HUES48 (cell line): ENCODE measurements at regions not wholly inside any gene's neighbourhood (a gene's known extent, or its start where the extent isn't known, plus 50 kb on each side); places are given as distances from the start of the nearest gene placed in this dataset.

ENCODE experiments used
- H3K27ac ChIP-seq: one replicate; pipeline ENCODE4 v1.7.0; 2013; ENCODE audit warnings: low read depth, low read length, inconsistent platforms
- H3K27me3 ChIP-seq: 2 replicates; pipeline ENCODE4 v1.6.1; 2013; ENCODE audit warnings: mild to moderate bottlenecking, low read length; ENCODE audit not compliant: control insufficient read depth, insufficient read depth
- H3K36me3 ChIP-seq: 2 replicates; pipeline ENCODE4 v1.6.1; 2013; ENCODE audit warnings: low read length; ENCODE audit not compliant: control insufficient read depth, insufficient read depth
- H3K4me1 ChIP-seq: 2 replicates; pipeline ENCODE4 v1.6.1; 2013; ENCODE audit warnings: mild to moderate bottlenecking, low read length; ENCODE audit not compliant: control insufficient read depth, insufficient read depth
- H3K4me3 ChIP-seq: 2 replicates; pipeline ENCODE4 v1.5.1; 2013; ENCODE audit warnings: mild to moderate bottlenecking, low read depth, low read length
- H3K9ac ChIP-seq: 2 replicates; pipeline ENCODE4 v1.6.1; 2013; ENCODE audit warnings: mild to moderate bottlenecking, low read depth, low read length, moderate library complexity
- H3K9me3 ChIP-seq: 2 replicates; pipeline ENCODE4 v1.6.1; 2013; ENCODE audit warnings: low read length; ENCODE audit not compliant: control insufficient read depth, insufficient read depth

DNA sequence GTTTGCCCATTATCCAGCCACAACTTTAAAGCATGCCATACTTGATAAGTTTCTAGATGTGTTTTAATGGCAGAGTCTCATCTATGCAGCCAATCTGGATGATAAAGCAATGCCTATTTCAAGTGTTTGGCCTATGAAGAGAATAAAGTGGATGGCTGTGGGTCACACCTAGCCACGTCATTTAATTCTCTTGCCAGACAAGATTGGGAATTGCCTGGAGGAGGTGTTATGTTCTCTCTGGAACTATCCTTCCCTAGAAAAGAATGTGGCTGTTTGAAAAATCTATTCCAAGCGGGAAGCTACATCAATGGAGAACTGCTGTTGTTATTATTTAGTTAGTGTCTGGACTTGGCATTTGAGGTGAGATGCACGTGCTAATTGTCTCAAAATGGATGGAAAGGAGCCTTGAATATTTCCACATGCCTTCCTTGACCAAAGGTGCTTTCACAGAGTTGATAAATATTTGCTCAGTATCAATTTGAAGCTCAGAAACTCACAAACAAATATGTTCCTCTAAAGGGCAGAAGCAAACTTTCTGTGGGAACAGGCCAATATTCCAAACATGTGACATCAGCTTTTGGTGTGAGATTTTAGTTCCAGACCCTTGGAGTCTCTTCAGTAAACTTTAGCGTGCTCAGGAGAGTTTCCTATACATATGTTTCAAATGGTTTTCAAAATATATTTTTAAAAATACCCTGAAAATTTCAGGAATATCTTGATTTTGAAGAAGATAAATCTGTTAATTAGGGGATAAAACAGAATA is 510.6 kb upstream of the SGO1 start:
- Histone ChIP-seq H3K4me1 (0 out of 2 replicates have a peak, but pooled peaks cover 3% of the 10 kb centered on the region), H3K9me3 (no peaks in the 10 kb centered on the region), H3K27ac (no peak overlapping the region), H3K9ac (no peak overlapping the region), H3K4me3 (no peak overlapping the region), H3K27me3 (no peaks in the 10 kb centered on the region), H3K36me3 (no peaks in the 10 kb centered on the region)

DNA sequence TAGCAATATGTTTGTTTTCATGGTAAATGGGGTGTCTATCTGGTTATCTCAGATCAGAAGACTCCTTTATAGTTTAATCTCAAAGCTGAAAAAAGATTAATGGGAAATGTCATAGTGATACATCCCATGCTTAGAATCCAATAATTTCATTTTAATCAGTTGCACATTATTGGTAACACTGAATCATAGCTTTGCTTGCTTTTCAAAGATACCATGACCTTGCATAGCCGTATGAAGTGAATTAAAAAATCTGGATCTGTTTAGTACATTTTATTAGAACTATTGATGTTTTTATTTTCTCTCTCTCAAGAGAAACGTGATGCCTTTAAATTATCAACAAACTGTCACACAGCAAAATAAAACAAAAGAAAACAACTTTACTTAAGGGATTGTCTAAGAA is 506.7 kb upstream of the SGO1 start:
- Histone ChIP-seq H3K4me3 (no peak overlapping the region), H3K9ac (no peak overlapping the region), H3K9me3 (no peaks in the 10 kb centered on the region; the same call in 1 of the 2 replicates), H3K4me1 (no peaks in the 10 kb centered on the region), H3K27ac (no peak overlapping the region), H3K36me3 (no peaks in the 10 kb centered on the region), H3K27me3 (no peaks in the 10 kb centered on the region)

DNA sequence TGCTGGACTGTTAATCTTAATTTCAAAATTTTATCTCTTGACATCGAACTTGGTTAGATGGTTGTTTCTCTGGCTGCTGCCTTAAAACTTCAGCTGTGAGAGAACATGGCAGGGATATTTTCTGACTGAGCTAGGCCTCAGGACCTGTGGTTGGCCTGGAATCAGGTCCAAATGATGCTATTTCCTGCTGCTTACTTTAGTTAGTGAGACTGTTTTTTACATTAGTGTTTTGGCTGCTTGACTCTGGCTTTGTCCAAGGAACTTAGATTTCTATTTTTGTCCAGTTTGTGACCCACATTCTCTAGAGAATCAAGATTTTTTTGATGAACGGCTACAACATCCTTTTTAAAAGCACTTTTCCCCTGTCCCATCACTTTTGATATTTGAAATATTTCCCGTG is 497.9 kb upstream of the SGO1 start:
- Histone ChIP-seq H3K4me1 (peaks cover 15% of the 10 kb centered on the region; the same call in 1 of the 2 replicates), H3K36me3 (no peaks in the 10 kb centered on the region), H3K27me3 (no peaks in the 10 kb centered on the region), H3K27ac (no peak overlapping the region), H3K9me3 (no peaks in the 10 kb centered on the region; the same call in 1 of the 2 replicates), H3K9ac (no peak overlapping the region), H3K4me3 (no peak overlapping the region)

DNA sequence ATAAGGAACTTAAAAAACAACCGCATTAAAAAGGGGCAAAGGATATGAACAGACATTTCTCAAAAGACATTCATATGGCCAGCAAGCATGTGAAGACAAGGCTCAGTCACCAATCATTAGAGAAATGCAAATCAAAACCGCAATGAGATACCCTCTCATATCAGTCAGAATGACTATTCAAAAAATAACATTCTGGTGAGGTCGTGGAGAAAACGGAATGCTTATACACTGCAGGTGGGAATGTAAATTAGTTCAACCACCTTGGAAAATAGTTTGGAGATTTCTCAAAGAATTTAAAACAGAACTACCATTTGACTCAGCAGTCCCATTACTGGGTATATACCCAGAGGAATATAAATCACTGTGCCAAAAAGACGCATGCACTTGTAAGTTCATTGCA is 496.6 kb upstream of the SGO1 start:
- no peaks in the 10 kb centered on the region for H3K9me3 ChIP-seq
- H3K9ac ChIP-seq: no peak overlapping the region
- H3K4me1 ChIP-seq: peaks cover 15% of the 10 kb centered on the region; the same call in 1 of the 2 replicates
- H3K27ac ChIP-seq: peak overlapping the region; percentile 25
- no peaks in the 10 kb centered on the region for H3K36me3 ChIP-seq
- H3K27me3 ChIP-seq: no peaks in the 10 kb centered on the region
- no peak overlapping the region for H3K4me3 ChIP-seq

DNA sequence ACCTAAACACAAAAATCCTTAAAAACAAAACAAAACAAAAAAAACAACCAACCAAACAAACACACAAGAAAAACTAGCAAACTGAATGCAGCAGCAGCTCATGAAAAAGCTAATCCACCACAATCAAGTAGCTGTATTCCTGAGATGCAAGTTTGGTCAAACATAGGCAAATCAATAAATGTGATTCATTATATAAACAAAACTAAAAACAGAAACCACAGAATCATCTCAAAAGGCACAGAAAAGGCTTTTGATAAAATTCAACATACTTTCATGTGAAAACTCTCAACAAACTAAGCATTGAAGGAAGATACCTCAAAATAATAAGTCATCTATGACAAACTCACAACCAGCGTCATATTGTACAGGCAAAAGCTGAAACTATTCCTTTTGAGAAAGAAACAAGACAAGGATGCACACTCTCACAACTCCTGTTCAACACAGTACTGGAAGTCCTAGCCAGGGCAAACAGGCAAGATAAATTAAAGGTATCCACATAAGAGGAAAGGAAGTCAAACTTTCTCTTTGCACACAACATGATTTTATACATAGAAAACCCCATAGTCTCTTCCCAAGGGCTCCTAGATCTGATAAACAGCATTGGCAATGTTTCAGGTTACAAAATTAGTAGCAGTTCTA is 495.1 kb upstream of the SGO1 start:
- no peaks in the 10 kb centered on the region for H3K27me3 ChIP-seq
- no peak overlapping the region for H3K4me3 ChIP-seq
- H3K4me1 ChIP-seq: peaks cover 15% of the 10 kb centered on the region; the same call in 1 of the 2 replicates
- no peak overlapping the region for H3K27ac ChIP-seq
- H3K36me3 ChIP-seq: no peaks in the 10 kb centered on the region
- H3K9me3 ChIP-seq: no peaks in the 10 kb centered on the region
- H3K9ac ChIP-seq: no peak overlapping the region

DNA sequence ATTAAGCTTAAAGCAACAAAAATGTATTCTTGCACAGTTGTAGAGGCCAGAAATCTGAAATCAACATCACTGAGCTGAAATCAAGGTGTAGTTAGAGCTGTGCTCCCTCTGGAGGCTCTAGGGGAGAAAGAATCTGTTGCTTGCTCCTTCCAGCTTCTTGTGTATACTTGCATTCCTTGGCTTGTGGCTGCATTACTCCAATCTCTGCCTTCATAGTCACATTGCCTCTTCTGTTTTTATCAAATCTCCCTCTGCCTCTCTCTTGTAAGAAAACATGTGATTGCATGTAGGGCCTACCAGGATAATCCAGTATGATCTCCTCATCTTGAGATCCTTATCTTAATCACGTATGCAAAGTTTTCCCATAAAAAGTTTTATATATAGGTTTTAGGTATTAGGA is 487.9 kb upstream of the SGO1 start:
- Histone ChIP-seq H3K4me3 (no peak overlapping the region), H3K9ac (no peak overlapping the region), H3K36me3 (no peaks in the 10 kb centered on the region), H3K27ac (no peak overlapping the region), H3K27me3 (no peaks in the 10 kb centered on the region), H3K4me1 (no peaks in the 10 kb centered on the region), H3K9me3 (peaks cover 7% of the 10 kb centered on the region; the same call in 1 of the 2 replicates)

DNA sequence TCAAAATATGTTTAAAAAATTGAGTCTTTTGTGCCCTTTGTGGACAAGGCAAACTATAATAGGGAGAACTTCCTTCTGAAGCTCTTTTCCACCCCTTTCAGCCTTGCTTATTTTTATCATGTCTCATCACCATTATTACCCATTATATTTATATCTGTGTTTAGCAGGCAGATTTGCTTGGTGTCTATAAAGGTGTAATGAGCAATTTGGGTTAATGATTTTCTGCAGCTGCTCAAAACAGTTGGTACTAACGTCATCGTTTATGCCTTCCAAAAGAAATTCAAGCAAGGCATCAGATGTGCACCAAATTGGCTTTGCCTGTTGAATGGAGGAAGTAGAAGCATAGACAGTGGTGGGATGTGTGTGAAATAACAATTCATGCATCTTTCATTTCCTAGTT is 483.7 kb upstream of the SGO1 start:
- H3K36me3 ChIP-seq: no peaks in the 10 kb centered on the region
- H3K9me3 ChIP-seq: peaks cover 7% of the 10 kb centered on the region; the same call in 1 of the 2 replicates
- no peaks in the 10 kb centered on the region for H3K4me1 ChIP-seq
- H3K27me3 ChIP-seq: no peaks in the 10 kb centered on the region
- no peak overlapping the region for H3K27ac ChIP-seq
- no peak overlapping the region for H3K4me3 ChIP-seq
- no peak overlapping the region for H3K9ac ChIP-seq

DNA sequence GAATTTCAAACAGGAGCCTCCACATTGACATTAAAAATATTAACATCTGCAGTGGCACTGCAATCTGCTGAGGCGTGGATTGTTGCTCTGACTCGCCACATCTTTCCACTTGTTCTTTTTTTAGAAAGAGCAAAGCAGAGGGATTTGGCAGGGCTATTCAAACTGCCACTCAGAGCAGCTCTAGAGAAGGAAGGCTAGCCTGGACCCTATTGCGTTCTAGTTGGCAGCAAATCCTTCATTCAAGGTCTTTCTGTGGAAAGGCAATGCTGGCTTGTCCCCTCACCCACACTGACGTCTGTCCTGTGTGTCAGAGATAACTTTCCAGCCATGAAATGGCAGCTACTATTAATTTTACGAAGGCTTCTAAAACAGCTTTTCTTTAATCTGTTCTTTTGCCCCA is 483.2 kb upstream of the SGO1 start:
- no peaks in the 10 kb centered on the region for H3K4me1 ChIP-seq
- H3K27me3 ChIP-seq: no peaks in the 10 kb centered on the region
- no peak overlapping the region for H3K4me3 ChIP-seq
- H3K9ac ChIP-seq: no peak overlapping the region
- peaks cover 7% of the 10 kb centered on the region; the same call in 1 of the 2 replicates for H3K9me3 ChIP-seq
- H3K27ac ChIP-seq: no peak overlapping the region
- no peaks in the 10 kb centered on the region for H3K36me3 ChIP-seq

DNA sequence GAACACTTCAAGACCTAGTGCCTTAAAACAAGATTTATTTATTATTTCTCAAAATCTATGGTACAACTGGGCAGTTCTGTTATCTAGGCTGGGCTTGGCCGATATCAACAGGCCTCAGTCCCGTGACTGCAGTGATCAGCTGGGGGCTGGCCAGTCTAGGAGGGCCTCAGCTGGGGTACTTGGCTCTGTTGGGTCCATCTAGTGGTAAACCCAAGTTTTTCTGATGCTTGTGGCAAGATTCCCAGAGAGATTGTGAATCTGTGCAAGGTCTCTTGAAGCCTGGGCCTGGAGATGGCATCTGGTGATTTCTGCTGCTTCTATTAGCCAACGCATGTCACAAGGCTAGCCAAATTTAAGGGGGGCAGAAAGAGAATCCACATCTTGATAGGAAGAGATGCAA is 482.4 kb upstream of the SGO1 start:
- no peaks in the 10 kb centered on the region for H3K4me1 ChIP-seq
- no peaks in the 10 kb centered on the region for H3K36me3 ChIP-seq
- no peak overlapping the region for H3K9ac ChIP-seq
- H3K4me3 ChIP-seq: no peak overlapping the region
- H3K27me3 ChIP-seq: no peaks in the 10 kb centered on the region
- H3K9me3 ChIP-seq: no peaks in the 10 kb centered on the region
- no peak overlapping the region for H3K27ac ChIP-seq

DNA sequence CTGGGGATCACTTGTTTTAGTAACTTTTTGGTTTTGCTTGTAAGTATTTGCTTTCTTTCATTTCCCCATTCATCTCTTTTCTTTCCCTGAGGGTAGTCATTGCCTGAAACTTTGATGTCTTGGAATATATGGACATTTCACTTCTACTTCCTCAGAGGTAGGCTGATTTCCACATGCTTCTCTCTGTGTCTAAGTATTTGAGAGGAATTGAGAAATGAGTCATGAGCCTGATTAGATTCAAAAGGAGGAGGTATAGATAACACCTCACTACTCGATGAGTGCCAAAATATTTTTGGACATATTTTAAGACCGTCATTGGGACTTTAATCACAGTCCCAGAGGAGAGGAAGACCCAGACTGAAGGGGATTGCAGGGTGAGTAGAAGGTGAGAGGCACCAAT is 480.1 kb upstream of the SGO1 start:
- H3K4me1 ChIP-seq: no peaks in the 10 kb centered on the region
- H3K27ac ChIP-seq: no peak overlapping the region
- H3K9me3 ChIP-seq: no peaks in the 10 kb centered on the region
- no peaks in the 10 kb centered on the region for H3K27me3 ChIP-seq
- no peak overlapping the region for H3K4me3 ChIP-seq
- H3K36me3 ChIP-seq: no peaks in the 10 kb centered on the region
- H3K9ac ChIP-seq: no peak overlapping the region

DNA sequence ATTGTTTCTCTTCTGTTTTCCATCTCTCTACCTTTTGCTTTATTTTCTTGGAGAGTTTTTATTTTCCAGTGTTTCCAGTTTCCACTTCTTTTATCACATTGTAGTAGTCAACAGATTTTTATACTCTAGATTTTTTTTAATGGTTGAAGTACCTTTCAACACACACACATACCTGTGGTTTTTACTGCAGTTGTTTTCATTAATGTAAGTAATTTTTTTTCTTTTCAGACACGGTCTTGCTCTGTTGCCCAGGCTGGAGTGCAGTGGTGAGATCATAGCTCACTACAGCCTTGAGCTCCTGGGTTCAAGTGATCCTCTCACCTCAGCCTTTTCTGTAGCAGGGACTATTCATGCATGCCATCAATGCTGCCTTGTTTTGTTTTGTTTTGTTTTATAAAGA is 472.5 kb upstream of the SGO1 start:
- H3K4me1 ChIP-seq: no peaks in the 10 kb centered on the region
- H3K9ac ChIP-seq: no peak overlapping the region
- no peak overlapping the region for H3K27ac ChIP-seq
- no peaks in the 10 kb centered on the region for H3K9me3 ChIP-seq
- no peaks in the 10 kb centered on the region for H3K36me3 ChIP-seq
- no peak overlapping the region for H3K4me3 ChIP-seq
- H3K27me3 ChIP-seq: no peaks in the 10 kb centered on the region
